A549 (cell line): ENCODE measurements at regions not wholly inside any gene's neighbourhood (a gene's known extent, or its start where the extent isn't known, plus 50 kb on each side); places are given as distances from the start of the nearest gene placed in this dataset.

ENCODE experiments used
- ATAC-seq, 2 experiments: fragments of 200-7000 bp in 1 of 2; fragments of >200 bp in 1 of 2; cut with Nextera tagmentation in 1 of 2; cut with Tn5 transposase in 1 of 2; 3 replicates each; pipeline versions ENCODE4 v1.8.0 to v1.9.1; 2018 to 2020; ENCODE audit warnings: mild to moderate bottlenecking in 1 of 2, moderate library complexity in 1 of 2
- CTCF ChIA-PET: fragments of 300-600 bp; sonication (Branson Sonifier 250); formaldehyde crosslinking; extraction: SDS; loops from one replicate; lab custom pipeline; 2021; ENCODE audit warnings: antibody characterized with exemption, inconsistent platforms; lab: Yijun Ruan, JAX
- POLR2A ChIA-PET: fragments of 350-600 bp; formaldehyde crosslinking; extraction: SDS; loops from one replicate; lab custom pipeline; 2021; ENCODE audit warnings: antibody characterized with exemption, inconsistent platforms; lab: Yijun Ruan, JAX
- DNase-seq, 2 experiments: peaks; one replicate each; pipeline versions ENCODE4 v3.0.0 to v3.0.0-alpha.2; 2011 to 2016; ENCODE audit warnings: low read depth in 1 of 2, low spot score in 1 of 2
- FAIRE-seq: peaks from 2 replicates; lab custom pipeline; 2011; peaks lifted over from hg19 to GRCh38; lab: Jason Lieb, UNC
- H3K27ac ChIP-seq, 2 experiments: fragments of >200 bp; sonication (Bioruptor Twin); formaldehyde crosslinking; 3 replicates each; pipeline ENCODE4 v1.5.1; 2016 to 2017
- H3K4me1 ChIP-seq: fragments of >200 bp; sonication (Bioruptor Twin); formaldehyde crosslinking; 3 replicates; pipeline ENCODE4 v1.6.1; 2016
- H3K4me2 ChIP-seq: fragments of >200 bp; sonication (Bioruptor Twin); formaldehyde crosslinking; 3 replicates; pipeline ENCODE4 v1.6.1; 2016
- H3K4me3 ChIP-seq: fragments of >200 bp; sonication (Bioruptor Twin); formaldehyde crosslinking; 3 replicates; pipeline ENCODE4 v1.5.1; 2016
- H3K9me3 ChIP-seq: fragments of >200 bp; sonication (Bioruptor Twin); formaldehyde crosslinking; 3 replicates; pipeline ENCODE4 v1.6.1; 2016
- BHLHE40 ChIP-seq: IDR thresholded peaks from 2 replicates; pipeline ENCODE4 v1.6.1; 2012; ENCODE audit warnings: low read depth, low read length, inconsistent platforms
- CBX2 ChIP-seq: fragments of 200-600 bp; sonication (generic); IDR thresholded peaks from 2 replicates; pipeline ENCODE4 v1.6.1; 2016; ENCODE audit warnings: low read depth, mild to moderate bottlenecking, borderline replicate concordance
- CBX8 ChIP-seq: fragments of 200-600 bp; sonication (generic); IDR thresholded peaks from 2 replicates; pipeline ENCODE4 v1.6.1; 2016
- CEBPB ChIP-seq, 2 experiments: fragments of >200 bp in 1 of 2; sonication (Bioruptor Twin) in 1 of 2; formaldehyde crosslinking in 1 of 2; IDR thresholded peaks; 2 replicates each; pipeline ENCODE4 v1.6.1; 2012 to 2016
- EP300 ChIP-seq, 2 experiments: fragments of >200 bp; sonication (Bioruptor Twin); formaldehyde crosslinking; IDR thresholded peaks; 2 replicates in 1 of 2; 3 replicates in 1 of 2; pipeline ENCODE4 v1.6.1; 2016 to 2017
- FOSB ChIP-seq: fragments of 250-450 bp; sonication (Bioruptor Pico); IDR thresholded peaks from 2 replicates; pipeline ENCODE4 v1.5.0; 2020; ENCODE audit warnings: mild to moderate bottlenecking, moderate library complexity
- FOXS1 ChIP-seq: fragments of 250-450 bp; sonication (Bioruptor Pico); IDR thresholded peaks from 2 replicates; pipeline ENCODE4 v1.5.0; 2020; ENCODE audit warnings: mild to moderate bottlenecking, moderate library complexity
- GATA3 ChIP-seq: IDR thresholded peaks from 2 replicates; pipeline ENCODE4 v1.6.1; 2012; ENCODE audit warnings: borderline replicate concordance
- HDAC2 ChIP-seq: fragments of 200-600 bp; sonication (generic); IDR thresholded peaks from 2 replicates; pipeline ENCODE4 v1.6.1; 2016
- HEYL ChIP-seq: fragments of 250-450 bp; sonication (Bioruptor Pico); IDR thresholded peaks from 2 replicates; pipeline ENCODE4 v1.8.0; 2021; ENCODE audit warnings: mild to moderate bottlenecking, moderate library complexity
- HOXB13 ChIP-seq: fragments of 250-450 bp; sonication (Bioruptor Pico); IDR thresholded peaks from 2 replicates; pipeline ENCODE4 v1.5.0; 2020; ENCODE audit warnings: low read depth, mild to moderate bottlenecking, moderate library complexity
- KDM1A ChIP-seq: fragments of 200-600 bp; sonication (generic); IDR thresholded peaks from 2 replicates; pipeline ENCODE4 v1.6.1; 2016; ENCODE audit warnings: low read depth, mild to moderate bottlenecking
- MAFK ChIP-seq: fragments of 450-650 bp; IDR thresholded peaks from 2 replicates; pipeline ENCODE4 v1.6.1; 2014; ENCODE audit not compliant: partially characterized antibody
- MAZ ChIP-seq: fragments of 150-350 bp; IDR thresholded peaks from 2 replicates; pipeline ENCODE4 v1.6.1; 2014; ENCODE audit warnings: antibody characterized with exemption, low read depth, low read length, borderline replicate concordance
- NFE2L2 ChIP-seq: fragments of 150-350 bp; conservative IDR thresholded peaks from 2 replicates; pipeline ENCODE4 v1.6.1; 2014; ENCODE audit warnings: low read length
- NPAS2 ChIP-seq: fragments of 250-450 bp; sonication (Bioruptor Pico); IDR thresholded peaks from 2 replicates; pipeline ENCODE4 v1.8.0; 2022; ENCODE audit warnings: mild to moderate bottlenecking, moderate library complexity, borderline replicate concordance
- NR3C1 ChIP-seq: fragments of >200 bp; sonication (Bioruptor Twin); formaldehyde crosslinking; IDR thresholded peaks from 3 replicates; pipeline ENCODE4 v1.6.1; 2017
- POLR2A ChIP-seq: IDR thresholded peaks from 2 replicates; pipeline ENCODE4 v1.6.1; 2012; ENCODE audit warnings: mild to moderate bottlenecking, low read length
- RAD21 ChIP-seq, 2 experiments: fragments of >200 bp in 1 of 2; sonication (Bioruptor Twin) in 1 of 2; formaldehyde crosslinking in 1 of 2; IDR thresholded peaks in 1 of 2; conservative IDR thresholded peaks in 1 of 2; 2 replicates in 1 of 2; 3 replicates in 1 of 2; pipeline ENCODE4 v1.6.1; 2012 to 2018; ENCODE audit warnings: inconsistent platforms in 1 of 2
- RCOR1 ChIP-seq: fragments of 150-350 bp; IDR thresholded peaks from 2 replicates; pipeline ENCODE4 v1.6.1; 2014; ENCODE audit warnings: antibody characterized with exemption, low read length, low read depth
- RNF2 ChIP-seq: fragments of 200-600 bp; sonication (generic); IDR thresholded peaks from 2 replicates; pipeline ENCODE4 v1.6.1; 2016; ENCODE audit warnings: low read depth, mild to moderate bottlenecking, antibody characterized with exemption, moderate library complexity, borderline replicate concordance
- TFCP2L1 ChIP-seq: fragments of 250-450 bp; sonication (Bioruptor Pico); IDR thresholded peaks from 2 replicates; pipeline ENCODE4 v1.5.0; 2021; ENCODE audit warnings: mild to moderate bottlenecking
- ZNF302 ChIP-seq: fragments of 250-450 bp; sonication (Bioruptor Pico); IDR thresholded peaks from 2 replicates; pipeline ENCODE4 v1.9.0; 2021; ENCODE audit warnings: inconsistent platforms, mild to moderate bottlenecking, moderate library complexity
- WGBS: methylation state at CpG from one replicate; pipeline ENCODE4 v1.1.6; 2017; ENCODE audit errors: missing lambda C conversion rate; 5-methylcytosine and 5-hydroxymethylcytosine counted together
- TF ChIP-seq, protein P1 (sequence below): fragments of 250-450 bp; sonication (Bioruptor Pico); IDR thresholded peaks from 2 replicates; pipeline ENCODE4 v1.5.0; 2020; ENCODE audit warnings: low read depth, mild to moderate bottlenecking, moderate library complexity
- TF ChIP-seq, protein P2 (sequence below): fragments of >200 bp; sonication (Bioruptor Twin); formaldehyde crosslinking; IDR thresholded peaks from 3 replicates; pipeline ENCODE4 v1.5.1; 2016
- TF ChIP-seq, protein P3 (sequence below): fragments of 250-450 bp; sonication (Bioruptor Pico); IDR thresholded peaks from 2 replicates; pipeline ENCODE4 v1.5.0; 2021; ENCODE audit warnings: mild to moderate bottlenecking, moderate library complexity, borderline replicate concordance

DNA sequence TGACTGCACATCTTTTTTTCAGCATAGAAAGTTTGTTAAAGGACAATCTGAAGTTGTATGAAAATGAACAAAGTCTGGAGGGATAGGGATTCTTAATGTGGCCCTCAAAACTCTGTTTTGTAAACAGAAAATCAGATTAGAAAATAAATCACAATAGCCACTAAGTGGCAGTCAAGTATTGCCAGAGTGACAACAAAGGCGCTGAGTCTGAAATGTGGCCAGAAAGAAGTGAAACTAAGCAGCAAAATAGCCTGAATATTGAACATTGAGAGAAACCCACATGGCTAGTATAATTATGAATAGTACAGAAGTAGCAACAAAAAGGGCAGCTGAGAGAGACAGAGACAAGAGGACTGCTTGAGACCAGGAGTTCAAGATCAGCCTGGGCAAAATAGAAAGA, 81.1 kb upstream of the CT45A1 start:
- WGBS: 4% methylated on average over 1 of the region's 1 CpG
- POLR2A ChIA-PET: no interaction called here
- H3K4me3 ChIP-seq: no peak overlapping the region
- CTCF ChIA-PET: interaction anchor here (0.8 kb wide), 1 partner anchor 109 kb away, joined by 3 read pairs; no protein-coding TSS in a partner anchor
- no peaks in the 10 kb centered on the region for H3K9me3 ChIP-seq
- DNase-seq (no peak), FAIRE-seq (peak; percentile 99), ATAC-seq (no peak)
- no peaks in the 10 kb centered on the region for H3K4me1 ChIP-seq
- H3K27ac ChIP-seq: no peak overlapping the region
- TF ChIP-seq MAFK (no peak), POLR2A (no peak), NFE2L2 (no peak), BHLHE40 (no peak), GATA3 (no peak), FOXS1 (no peak), RAD21 (conservative IDR thresholded peaks at IDR 0.05 in 1 of 2, IDR thresholded peaks at IDR 0.05 in 1 of 2) (peak; percentile 16 to 29; a peak in 1 of 5 replicates)
- TF ChIP-seq, protein P1, sequence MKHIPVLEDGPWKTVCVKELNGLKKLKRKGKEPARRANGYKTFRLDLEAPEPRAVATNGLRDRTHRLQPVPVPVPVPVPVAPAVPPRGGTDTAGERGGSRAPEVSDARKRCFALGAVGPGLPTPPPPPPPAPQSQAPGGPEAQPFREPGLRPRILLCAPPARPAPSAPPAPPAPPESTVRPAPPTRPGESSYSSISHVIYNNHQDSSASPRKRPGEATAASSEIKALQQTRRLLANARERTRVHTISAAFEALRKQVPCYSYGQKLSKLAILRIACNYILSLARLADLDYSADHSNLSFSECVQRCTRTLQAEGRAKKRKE (CRISPR knock-in tag): no peak
- TF ChIP-seq, protein P2, sequence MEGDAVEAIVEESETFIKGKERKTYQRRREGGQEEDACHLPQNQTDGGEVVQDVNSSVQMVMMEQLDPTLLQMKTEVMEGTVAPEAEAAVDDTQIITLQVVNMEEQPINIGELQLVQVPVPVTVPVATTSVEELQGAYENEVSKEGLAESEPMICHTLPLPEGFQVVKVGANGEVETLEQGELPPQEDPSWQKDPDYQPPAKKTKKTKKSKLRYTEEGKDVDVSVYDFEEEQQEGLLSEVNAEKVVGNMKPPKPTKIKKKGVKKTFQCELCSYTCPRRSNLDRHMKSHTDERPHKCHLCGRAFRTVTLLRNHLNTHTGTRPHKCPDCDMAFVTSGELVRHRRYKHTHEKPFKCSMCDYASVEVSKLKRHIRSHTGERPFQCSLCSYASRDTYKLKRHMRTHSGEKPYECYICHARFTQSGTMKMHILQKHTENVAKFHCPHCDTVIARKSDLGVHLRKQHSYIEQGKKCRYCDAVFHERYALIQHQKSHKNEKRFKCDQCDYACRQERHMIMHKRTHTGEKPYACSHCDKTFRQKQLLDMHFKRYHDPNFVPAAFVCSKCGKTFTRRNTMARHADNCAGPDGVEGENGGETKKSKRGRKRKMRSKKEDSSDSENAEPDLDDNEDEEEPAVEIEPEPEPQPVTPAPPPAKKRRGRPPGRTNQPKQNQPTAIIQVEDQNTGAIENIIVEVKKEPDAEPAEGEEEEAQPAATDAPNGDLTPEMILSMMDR: peak; percentile 11; the same call in 1 of the 3 replicates
- TF ChIP-seq, all 56 proteins: peak for 2
- H3K4me2 ChIP-seq: no peak overlapping the region

DNA sequence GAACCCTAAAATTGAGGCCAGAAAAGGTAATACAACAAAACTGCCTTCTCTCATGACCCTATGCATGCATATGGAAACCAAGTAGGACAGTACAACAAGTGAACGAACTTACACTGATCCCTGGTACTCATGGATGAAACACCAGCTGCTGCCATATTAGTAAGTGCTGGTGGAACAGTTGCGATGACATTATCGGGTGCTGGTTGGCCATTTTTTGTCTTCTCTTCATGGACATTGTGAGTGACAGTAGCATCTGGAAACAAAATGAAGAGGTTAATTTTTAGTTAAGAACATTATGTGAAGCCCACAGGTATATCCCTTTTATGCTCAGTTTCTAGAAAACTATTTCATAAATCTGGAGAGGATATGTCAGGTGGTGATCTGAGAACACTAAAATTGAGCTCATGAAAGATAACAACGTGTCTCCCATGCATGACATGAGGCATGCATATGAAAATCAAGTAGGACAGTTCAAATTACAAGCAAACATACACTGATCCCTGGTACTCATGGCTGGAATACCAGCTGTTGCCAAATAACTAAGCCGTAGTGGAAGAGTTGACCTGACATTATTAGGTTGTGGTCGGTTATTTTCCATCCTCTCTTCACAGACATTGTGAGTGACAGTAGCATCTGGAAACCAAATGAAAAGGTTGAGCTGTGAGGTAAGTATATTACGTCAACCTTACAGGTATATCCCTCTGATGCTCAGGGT, 74.2 kb upstream of the CT45A1 start:
- CTCF ChIA-PET: no interaction called here
- Histone ChIP-seq H3K4me3 (no peak overlapping the region), H3K4me1 (no peaks in the 10 kb centered on the region), H3K4me2 (no peak overlapping the region), H3K27ac (no peak overlapping the region), H3K9me3 (no peaks in the 10 kb centered on the region)
- 33% methylated on average over 7 of the region's 7 CpGs for WGBS
- no peak for DNase-seq
- POLR2A ChIA-PET: no interaction called here
- ATAC-seq: no peak
- TF ChIP-seq BHLHE40: no peak
- TF ChIP-seq HEYL (CRISPR knock-in tag): no peak
- no peak for TF ChIP-seq FOSB (CRISPR knock-in tag)
- TF ChIP-seq POLR2A: no peak
- TF ChIP-seq ZNF302 (CRISPR knock-in tag): no peak
- no peak for TF ChIP-seq EP300 (IDR thresholded peaks at IDR 0.05)
- TF ChIP-seq FOXS1: no peak
- TF ChIP-seq KDM1A: no peak
- TF ChIP-seq RCOR1: no peak
- no peak for TF ChIP-seq TFCP2L1
- no peak for TF ChIP-seq HDAC2
- TF ChIP-seq RNF2: no peak
- no peak for TF ChIP-seq CBX2
- TF ChIP-seq NR3C1: no peak
- TF ChIP-seq MAZ: no peak
- no peak for TF ChIP-seq HOXB13
- TF ChIP-seq CEBPB (IDR thresholded peaks at IDR 0.05): no peak
- TF ChIP-seq, protein P3, sequence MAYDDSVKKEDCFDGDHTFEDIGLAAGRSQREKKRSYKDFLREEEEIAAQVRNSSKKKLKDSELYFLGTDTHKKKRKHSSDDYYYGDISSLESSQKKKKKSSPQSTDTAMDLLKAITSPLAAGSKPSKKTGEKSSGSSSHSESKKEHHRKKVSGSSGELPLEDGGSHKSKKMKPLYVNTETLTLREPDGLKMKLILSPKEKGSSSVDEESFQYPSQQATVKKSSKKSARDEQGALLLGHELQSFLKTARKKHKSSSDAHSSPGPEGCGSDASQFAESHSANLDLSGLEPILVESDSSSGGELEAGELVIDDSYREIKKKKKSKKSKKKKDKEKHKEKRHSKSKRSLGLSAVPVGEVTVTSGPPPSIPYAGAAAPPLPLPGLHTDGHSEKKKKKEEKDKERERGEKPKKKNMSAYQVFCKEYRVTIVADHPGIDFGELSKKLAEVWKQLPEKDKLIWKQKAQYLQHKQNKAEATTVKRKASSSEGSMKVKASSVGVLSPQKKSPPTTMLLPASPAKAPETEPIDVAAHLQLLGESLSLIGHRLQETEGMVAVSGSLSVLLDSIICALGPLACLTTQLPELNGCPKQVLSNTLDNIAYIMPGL (CRISPR knock-in tag): no peak
- TF ChIP-seq CBX8: no peak
- no peak for TF ChIP-seq NPAS2 (CRISPR knock-in tag)
- peak; percentile 18 for FAIRE-seq
